HG03039 (cell line): ENCODE measurements at regions not wholly inside any gene's neighbourhood (a gene's known extent, or its start where the extent isn't known, plus 50 kb on each side); places are given as distances from the start of the nearest gene placed in this dataset.

ENCODE experiments used
- ATAC-seq: cut with Tn5 transposase; IDR thresholded peaks from one replicate; pipeline ENCODE4 v1.9.1; 2021; ENCODE audit warnings: mild to moderate bottlenecking, moderate library complexity; ENCODE audit not compliant: unreplicated experiment

DNA sequence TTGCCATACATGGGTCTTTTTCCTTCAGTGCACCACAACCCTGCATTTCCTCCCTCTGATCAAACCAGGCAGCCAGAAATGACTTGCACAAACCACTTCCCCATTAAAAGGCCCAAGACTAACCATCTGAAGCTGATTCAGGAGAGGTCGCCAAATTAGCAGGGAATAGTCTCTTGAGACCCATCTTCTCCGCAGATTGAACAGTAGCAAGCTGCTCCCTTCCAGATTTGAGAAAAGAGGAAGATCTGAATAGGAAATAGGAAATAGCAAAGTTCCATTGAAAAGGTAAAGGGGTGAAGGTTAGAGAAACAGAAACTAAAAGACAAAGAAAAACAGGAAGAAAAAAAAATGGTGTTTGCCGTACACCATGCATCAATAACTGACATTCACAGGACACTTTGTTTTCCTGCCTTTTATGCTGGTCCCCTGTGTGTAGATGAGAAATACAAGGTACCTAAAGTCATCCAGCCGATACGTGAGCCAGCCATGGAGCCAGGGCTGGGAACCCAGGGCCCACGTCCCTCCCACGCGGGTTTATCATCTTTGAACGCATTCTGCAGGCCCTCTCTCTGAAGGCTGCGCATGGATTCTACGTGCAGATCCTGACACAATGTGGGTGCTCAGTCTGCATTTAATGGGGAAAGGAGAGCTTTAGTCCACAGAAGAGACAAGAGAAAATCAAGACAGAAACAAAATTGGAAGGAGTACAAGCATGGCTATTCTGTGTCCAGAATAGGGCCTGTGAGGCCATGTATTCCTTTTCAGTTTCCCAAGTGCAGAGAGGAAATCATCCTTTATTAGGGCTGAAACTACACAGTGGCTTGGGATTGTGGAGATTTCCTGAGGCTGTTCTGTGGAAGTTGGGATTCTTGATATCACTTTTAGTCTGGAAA is 268.4 kb upstream of the NPVF start:
- peak; percentile 87 for ATAC-seq

- no peak for ATAC-seq
Observed at GRCh38 chr7:25500393-25500921, 272.2 kb upstream of the NPVF start.

- no peak for ATAC-seq
Observed at GRCh38 chr7:25503306-25503705, 275.0 kb upstream of the NPVF start.

- no peak for ATAC-seq
Observed at GRCh38 chr7:25512061-25512687, 283.9 kb upstream of the NPVF start.

DNA sequence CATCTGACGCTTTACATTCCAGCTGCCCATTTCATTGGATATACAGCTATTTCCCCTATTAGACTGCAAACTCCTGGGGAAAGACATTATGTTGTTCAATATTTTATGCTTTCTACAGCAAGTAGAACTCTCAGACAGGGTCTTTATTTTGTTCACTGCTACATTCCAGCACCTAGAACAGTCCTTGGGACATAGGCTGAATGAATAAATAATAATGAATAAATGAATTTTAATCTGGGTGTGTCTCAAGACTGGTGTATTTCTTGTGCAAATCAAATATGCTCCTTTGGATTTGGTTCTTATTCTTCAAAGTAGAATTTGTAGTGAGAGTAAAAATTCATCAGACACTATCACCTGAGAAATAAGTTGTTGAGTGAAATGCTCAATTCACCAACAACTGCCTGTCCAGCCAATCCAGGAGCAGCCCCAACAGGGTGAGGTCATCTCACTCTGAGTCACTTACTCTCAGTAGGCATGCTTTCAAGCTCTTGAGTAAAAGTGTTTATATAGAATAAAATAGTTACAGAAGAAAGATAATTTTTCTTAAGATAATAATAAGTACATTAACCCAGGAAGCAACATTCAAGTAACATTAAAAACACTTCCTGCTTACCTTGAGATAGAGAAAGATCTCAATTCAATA is 287.5 kb upstream of the NPVF start:
- ATAC-seq: no peak

GRCh38 chr7:25517906-25518305 is 289.6 kb upstream of the NPVF start:
- ATAC-seq: no peak

DNA sequence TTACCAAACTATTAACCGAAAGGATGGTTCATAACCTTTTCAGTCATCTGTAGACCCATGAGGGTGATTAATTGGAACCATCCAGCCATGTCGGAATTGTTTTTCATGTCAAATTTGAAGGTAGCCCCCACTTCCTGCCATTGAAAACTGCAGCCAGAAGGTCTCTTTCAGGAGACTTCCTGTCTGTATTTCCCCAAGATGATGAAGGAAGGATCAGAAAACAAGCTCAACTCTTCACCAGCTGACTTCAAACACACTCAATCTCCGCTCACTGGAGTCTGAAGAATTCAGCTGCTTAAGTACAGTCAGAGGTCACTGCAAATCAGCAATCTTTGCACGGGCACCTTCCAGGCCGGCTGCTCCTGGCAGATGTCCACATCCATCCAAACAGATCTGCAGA is 291.7 kb upstream of the NPVF start:
- ATAC-seq: no peak

DNA sequence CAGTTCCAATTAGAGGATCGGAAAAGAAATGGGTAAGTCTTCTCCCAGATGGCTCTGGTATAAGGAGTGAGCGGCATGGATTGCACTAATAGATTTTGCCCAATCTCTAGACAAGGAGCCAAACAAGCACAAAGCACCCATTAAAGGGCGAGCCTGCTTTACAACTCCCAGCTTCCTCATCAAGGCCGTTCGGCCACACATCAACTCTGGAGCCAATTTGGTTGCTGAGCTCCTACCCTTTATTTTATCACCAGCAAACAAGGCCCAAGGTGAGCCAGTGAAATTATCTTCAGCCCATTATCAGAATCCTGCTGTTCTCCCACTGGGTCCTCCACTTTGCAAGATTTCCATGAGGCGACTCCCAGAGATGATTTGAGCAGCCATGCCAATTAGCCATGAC is 292.2 kb upstream of the NPVF start:
- no peak for ATAC-seq

DNA sequence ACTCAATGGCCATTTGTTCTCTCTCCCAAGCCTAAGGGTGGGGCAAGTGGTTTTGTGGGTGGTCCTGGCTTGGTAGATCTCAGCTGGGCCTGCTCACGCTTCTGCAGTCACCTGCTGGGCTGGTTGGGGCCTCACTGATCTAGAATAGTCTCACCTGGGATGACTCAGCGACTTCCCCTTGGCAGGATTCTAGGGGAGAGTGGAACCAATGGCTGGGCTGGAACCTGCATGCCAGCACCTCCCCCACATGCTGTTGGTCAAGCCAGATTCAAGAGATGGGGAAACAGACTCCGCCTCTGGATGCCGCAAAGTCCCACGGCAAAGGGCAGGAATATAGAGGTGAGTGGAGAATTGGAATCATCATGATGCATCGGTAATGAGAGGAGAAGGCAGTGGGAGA is 292.9 kb upstream of the NPVF start:
- no peak for ATAC-seq

- ATAC-seq: no peak
Observed at GRCh38 chr7:25522727-25523126, 294.4 kb upstream of the NPVF start.

DNA sequence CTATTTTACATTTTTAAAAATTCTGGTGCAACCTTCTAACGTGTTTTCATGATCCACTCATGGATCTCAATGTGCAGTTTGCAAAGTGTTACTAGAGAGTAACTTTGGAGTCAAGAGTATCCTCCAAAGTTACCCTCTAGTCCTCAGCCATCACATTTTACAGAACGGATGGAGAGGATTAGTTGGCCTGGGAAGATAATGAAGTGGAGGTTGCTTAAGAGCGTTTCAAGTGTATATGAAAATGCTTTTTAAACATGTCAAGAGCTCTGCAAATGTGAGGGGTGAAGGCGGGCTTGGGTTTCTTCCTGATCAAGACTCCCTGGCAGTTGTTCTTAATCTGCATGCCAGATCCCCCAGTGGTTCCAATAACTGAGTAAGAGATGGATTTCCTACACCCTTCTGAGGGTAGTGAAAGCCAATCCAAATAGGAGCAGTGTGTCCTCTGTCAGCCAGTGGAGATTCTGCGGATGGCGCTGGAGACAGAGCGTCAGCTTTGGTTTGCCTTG is 299.4 kb upstream of the NPVF start:
- no peak for ATAC-seq

- ATAC-seq: no peak
Observed at GRCh38 chr7:25529320-25529719, 301.0 kb upstream of the NPVF start.

DNA sequence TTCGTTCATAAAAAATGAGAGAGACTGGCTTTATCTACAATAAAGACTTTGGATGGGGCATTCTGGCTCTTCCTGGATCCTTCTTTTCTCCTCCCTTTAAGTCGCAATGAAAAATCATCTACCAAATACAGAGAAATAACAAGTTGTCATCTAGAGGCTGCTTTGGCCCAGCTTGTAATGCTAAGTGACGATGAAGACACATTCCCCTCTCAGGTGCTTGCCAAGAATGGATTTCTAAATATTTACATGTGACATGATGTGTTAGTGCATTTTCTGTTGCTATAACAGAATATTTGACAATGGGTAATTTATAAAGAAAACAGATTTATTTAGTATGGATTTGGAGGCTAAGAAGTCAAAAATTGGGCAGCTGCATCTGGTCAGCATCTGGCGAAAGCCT is 308.6 kb upstream of the NPVF start:
- no peak for ATAC-seq

- ATAC-seq: no peak
Observed at GRCh38 chr7:25537662-25538375, 309.5 kb upstream of the NPVF start.

DNA sequence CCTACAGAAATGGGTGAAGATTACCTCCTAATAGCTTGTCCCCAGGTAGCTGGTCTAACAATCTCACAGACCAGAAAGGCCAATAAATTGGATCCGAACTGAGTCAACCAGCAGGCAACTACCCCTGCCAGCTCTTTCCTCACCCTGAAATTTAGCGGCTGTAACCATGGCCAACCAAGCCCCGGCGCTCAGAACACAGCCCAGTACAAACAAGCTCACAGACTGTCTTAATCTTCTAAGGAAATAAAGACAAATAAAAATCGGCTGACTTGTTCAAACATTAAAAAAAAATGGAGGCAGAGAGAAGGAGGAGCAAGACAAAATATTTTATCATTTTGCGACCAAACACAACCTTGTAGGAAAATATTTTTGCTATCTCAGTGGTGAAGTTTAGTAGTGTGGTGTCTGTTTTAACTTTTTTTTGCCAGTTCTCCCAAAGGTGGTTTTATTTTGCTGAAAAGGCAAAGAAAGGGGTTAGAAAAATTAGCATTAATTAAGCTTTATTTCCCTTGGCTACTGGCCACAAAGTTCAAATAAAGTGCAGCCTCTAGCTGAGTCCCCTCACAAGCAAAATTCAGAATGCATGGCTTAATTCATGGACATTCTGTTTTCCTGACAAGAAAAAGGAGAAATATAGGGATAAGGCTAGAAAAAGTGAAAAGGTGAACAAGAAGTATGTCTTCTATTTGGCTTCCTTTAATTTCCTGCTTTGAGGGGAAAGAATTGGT is 313.0 kb upstream of the NPVF start:
- no peak for ATAC-seq

GRCh38 chr7:25541877-25542276 is 313.6 kb upstream of the NPVF start:
- ATAC-seq: no peak

GRCh38 chr7:25543210-25543609 is 314.9 kb upstream of the NPVF start:
- ATAC-seq: no peak

- no peak for ATAC-seq
Observed at GRCh38 chr7:25543798-25544197, 315.5 kb upstream of the NPVF start.

DNA sequence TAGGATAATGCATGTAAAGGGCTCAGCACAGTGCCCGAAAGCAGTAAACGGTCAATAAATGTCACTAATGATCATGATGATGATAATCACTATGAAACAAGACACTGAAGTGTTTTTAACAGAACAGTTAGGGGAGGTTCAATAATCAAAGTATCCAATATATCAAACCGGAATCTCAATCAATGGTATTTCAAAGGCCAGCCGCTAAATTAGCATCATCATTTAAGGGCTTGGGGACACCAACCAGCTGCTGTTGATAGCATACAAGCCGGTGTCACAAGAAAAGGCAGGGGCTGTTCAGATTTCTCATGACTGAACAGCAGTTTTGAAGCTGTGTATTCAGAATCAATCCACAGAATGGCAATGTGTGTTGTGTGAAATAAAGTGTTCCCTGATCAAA is 316.0 kb upstream of the NPVF start:
- no peak for ATAC-seq
